Loucy (cell line): ENCODE measurements at regions not wholly inside any gene's neighbourhood (a gene's known extent, or its start where the extent isn't known, plus 50 kb on each side); places are given as distances from the start of the nearest gene placed in this dataset.

Experiments used
- CTCF ChIP-seq: fragments of 200-600 bp; sonication (generic); conservative IDR thresholded peaks from 2 replicates; pipeline ENCODE4 v1.5.1; 2014; ENCODE audit warnings: mild to moderate bottlenecking, antibody characterized with exemption, low read length
- EZH2phosphoT487 ChIP-seq: fragments of 200-600 bp; IDR thresholded peaks from 2 replicates; pipeline ENCODE4 v1.6.1; 2018; ENCODE audit warnings: antibody characterized with exemption, mild to moderate bottlenecking, moderate library complexity, borderline replicate concordance

GRCh38 chr6:15792842-15793241 is 130.0 kb upstream of the DTNBP1 start:
- TF ChIP-seq CTCF (no peak), EZH2phosphoT487 (no peak)
